IPS-18c (cell line): ENCODE measurements at regions not wholly inside any gene's neighbourhood (a gene's known extent, or its start where the extent isn't known, plus 50 kb on each side); places are given as distances from the start of the nearest gene placed in this dataset.

Source experiments
- H3K4me3 ChIP-seq: 2 replicates; pipeline ENCODE4 v1.7.0; 2013; ENCODE audit warnings: low read depth, mild to moderate bottlenecking, low read length, moderate library complexity; ENCODE audit not compliant: insufficient read depth
- H3K9me3 ChIP-seq: one replicate; pipeline ENCODE4 v1.6.1; 2013; ENCODE audit warnings: mild to moderate bottlenecking, low read length, moderate library complexity; ENCODE audit not compliant: control insufficient read depth, insufficient read depth

GRCh38 chrX:10739426-10739825, 119.0 kb upstream of the MID1 start:
- H3K9me3 ChIP-seq, result peaks cover 2% of the 10 kb centered on the region
- H3K4me3 ChIP-seq, result no peak overlapping the region

- peaks cover 2% of the 10 kb centered on the region for H3K9me3 ChIP-seq
- no peak overlapping the region for H3K4me3 ChIP-seq
Measured at GRCh38 chrX:10741003-10741402, 120.6 kb upstream of the MID1 start.

GRCh38 chrX:10741550-10741949, 121.2 kb upstream of the MID1 start:
- Histone ChIP-seq H3K9me3 (peaks cover 2% of the 10 kb centered on the region), H3K4me3 (no peak overlapping the region)

- Histone ChIP-seq H3K4me3 (no peak overlapping the region), H3K9me3 (peaks cover 2% of the 10 kb centered on the region)
Measured at GRCh38 chrX:10743476-10743875, 123.1 kb upstream of the MID1 start.

GRCh38 chrX:10744007-10744406, 123.6 kb upstream of the MID1 start:
- peaks cover 2% of the 10 kb centered on the region for H3K9me3 ChIP-seq
- H3K4me3 ChIP-seq, result no peak overlapping the region

GRCh38 chrX:10747975-10748374, 127.6 kb upstream of the MID1 start:
- Histone ChIP-seq H3K9me3 (peaks cover 7% of the 10 kb centered on the region), H3K4me3 (no peak overlapping the region)

- Histone ChIP-seq H3K4me3 (no peak overlapping the region), H3K9me3 (peaks cover 5% of the 10 kb centered on the region)
Measured at GRCh38 chrX:10749113-10749512, 128.7 kb upstream of the MID1 start.

- H3K4me3 ChIP-seq, result no peak overlapping the region
- H3K9me3 ChIP-seq, result peaks cover 5% of the 10 kb centered on the region
Measured at GRCh38 chrX:10750581-10750980, 130.2 kb upstream of the MID1 start.

- H3K4me3 ChIP-seq, result no peak overlapping the region
- H3K9me3 ChIP-seq, result peaks cover 5% of the 10 kb centered on the region
Measured at GRCh38 chrX:10753116-10753515, 132.7 kb upstream of the MID1 start.

- H3K9me3 ChIP-seq, result peaks cover 5% of the 10 kb centered on the region
- H3K4me3 ChIP-seq, result no peak overlapping the region
Measured at GRCh38 chrX:10754445-10754844, 134.1 kb upstream of the MID1 start.

GRCh38 chrX:10755439-10756334, 135.3 kb upstream of the MID1 start:
- H3K4me3 ChIP-seq, result no peak overlapping the region
- H3K9me3 ChIP-seq, result peaks cover 5% of the 10 kb centered on the region

- H3K4me3 ChIP-seq, result no peak overlapping the region
- peaks cover 2% of the 10 kb centered on the region for H3K9me3 ChIP-seq
Measured at GRCh38 chrX:10756441-10756840, 136.1 kb upstream of the MID1 start.

- H3K4me3 ChIP-seq, result no peak overlapping the region; the same call in 1 of the 2 replicates
- peaks cover 4% of the 10 kb centered on the region for H3K9me3 ChIP-seq
Measured at GRCh38 chrX:10759141-10759799, 138.9 kb upstream of the MID1 start.

GRCh38 chrX:10761447-10761846, 141.1 kb upstream of the MID1 start:
- peaks cover 4% of the 10 kb centered on the region for H3K9me3 ChIP-seq
- H3K4me3 ChIP-seq, result no peak overlapping the region

GRCh38 chrX:10769195-10769594, 148.8 kb upstream of the MID1 start:
- H3K4me3 ChIP-seq, result no peak overlapping the region
- H3K9me3 ChIP-seq, result peaks cover 2% of the 10 kb centered on the region

GRCh38 chrX:10769696-10770619, 149.6 kb upstream of the MID1 start:
- H3K9me3 ChIP-seq, result peaks cover 2% of the 10 kb centered on the region
- H3K4me3 ChIP-seq, result no peak overlapping the region

GRCh38 chrX:10773318-10773717, 152.9 kb upstream of the MID1 start:
- Histone ChIP-seq H3K4me3 (no peak overlapping the region), H3K9me3 (no peaks in the 10 kb centered on the region)
